HEK293 (cell line): ENCODE measurements at regions not wholly inside any gene's neighbourhood (a gene's known extent, or its start where the extent isn't known, plus 50 kb on each side); places are given as distances from the start of the nearest gene placed in this dataset.

Source experiments
- CTCF ChIA-PET: fragments of 350-600 bp; formaldehyde crosslinking; extraction: SDS; loops from one replicate; lab custom pipeline; 2021; ENCODE audit warnings: antibody characterized with exemption; lab: Yijun Ruan, JAX
- POLR2A ChIA-PET: fragments of 300-600 bp; formaldehyde crosslinking; extraction: SDS; loops from one replicate; lab custom pipeline; 2020; ENCODE audit warnings: antibody characterized with exemption, inconsistent platforms; lab: Yijun Ruan, JAX
- H3K27ac ChIP-seq: fragments of 200-500 bp; sonication (Bioruptor generic); 2 replicates; pipeline ENCODE4 v1.5.1; 2014; ENCODE audit warnings: low read depth, low read length, control low read depth, inconsistent platforms; ENCODE audit errors: extremely low read depth
- H3K36me3 ChIP-seq, 2 experiments: fragments of 200-500 bp in 1 of 2; sonication (Bioruptor generic) in 1 of 2; 1 replicate in 1 of 2; 2 replicates in 1 of 2; pipeline ENCODE4 v1.5.1; 2014 to 2017; ENCODE audit warnings: inconsistent platforms in 2 of 2, low read length in 2 of 2; ENCODE audit not compliant: control insufficient read depth in 2 of 2, insufficient read depth in 1 of 2
- H3K4me1 ChIP-seq: fragments of 200-500 bp; sonication (Bioruptor generic); 2 replicates; pipeline ENCODE4 v1.5.1; 2014; ENCODE audit warnings: mild to moderate bottlenecking, low read length, inconsistent platforms; ENCODE audit not compliant: control insufficient read depth, insufficient read depth
- H3K4me3 ChIP-seq: 2 replicates; pipeline ENCODE4 v1.5.1; 2011; ENCODE audit warnings: low read depth, mild to moderate bottlenecking, control low read depth, low read length, moderate library complexity
- H3K9me3 ChIP-seq: fragments of 200-500 bp; sonication (Bioruptor generic); 2 replicates; pipeline ENCODE4 v1.5.1; 2014; ENCODE audit warnings: low read depth, low read length, inconsistent platforms; ENCODE audit not compliant: control insufficient read depth, insufficient read depth
- BCL6B ChIP-seq: fragments of 450-650 bp; formaldehyde crosslinking; IDR thresholded peaks from 2 replicates; pipeline ENCODE4 v1.5.1; 2017; ENCODE audit warnings: missing biosample characterization, missing genetic modification characterization
- GLI2 ChIP-seq: fragments of 450-650 bp; formaldehyde crosslinking; IDR thresholded peaks from 2 replicates; pipeline ENCODE4; 2017; ENCODE audit warnings: missing biosample characterization, missing genetic modification characterization, low read depth, borderline replicate concordance
- PBX3 ChIP-seq: sonication (generic); formaldehyde crosslinking; IDR thresholded peaks from 2 replicates; pipeline ENCODE4 v1.8.1; 2022; ENCODE audit warnings: mild to moderate bottlenecking, moderate library complexity, missing genetic modification reagents
- PRDM1 ChIP-seq: fragments of 450-650 bp; formaldehyde crosslinking; IDR thresholded peaks from 2 replicates; pipeline ENCODE4; 2016; ENCODE audit warnings: missing biosample characterization, missing genetic modification characterization
- SCRT1 ChIP-seq: fragments of 450-650 bp; formaldehyde crosslinking; IDR thresholded peaks from 2 replicates; pipeline ENCODE4 v1.5.1; 2016; ENCODE audit warnings: missing biosample characterization, missing genetic modification characterization, borderline replicate concordance
- WT1 ChIP-seq: fragments of 450-650 bp; formaldehyde crosslinking; IDR thresholded peaks from 2 replicates; pipeline ENCODE4 v1.5.1; 2016; ENCODE audit warnings: missing biosample characterization, missing genetic modification characterization
- ZBTB7A ChIP-seq: fragments of 450-650 bp; formaldehyde crosslinking; IDR thresholded peaks from 2 replicates; pipeline ENCODE4 v1.5.1; 2016; ENCODE audit warnings: low read depth, missing biosample characterization, missing genetic modification characterization
- ZNF10 ChIP-seq: fragments of 450-650 bp; formaldehyde crosslinking; IDR thresholded peaks from 2 replicates; pipeline ENCODE4 v1.5.1; 2017; ENCODE audit warnings: missing biosample characterization, missing genetic modification characterization
- ZNF155 ChIP-seq: fragments of 450-650 bp; formaldehyde crosslinking; IDR thresholded peaks from 2 replicates; pipeline ENCODE4 v1.5.1; 2016; ENCODE audit warnings: missing biosample characterization, missing genetic modification characterization
- ZNF175 ChIP-seq: fragments of 450-650 bp; formaldehyde crosslinking; IDR thresholded peaks from 2 replicates; pipeline ENCODE4 v1.5.1; 2016; ENCODE audit warnings: missing biosample characterization, missing genetic modification characterization
- ZNF202 ChIP-seq: fragments of 450-650 bp; formaldehyde crosslinking; IDR thresholded peaks from 2 replicates; pipeline ENCODE4 v1.5.1; 2016; ENCODE audit warnings: missing biosample characterization, missing genetic modification characterization, borderline replicate concordance
- ZNF214 ChIP-seq: fragments of 450-650 bp; formaldehyde crosslinking; IDR thresholded peaks from 2 replicates; pipeline ENCODE4 v1.5.1; 2017; ENCODE audit warnings: missing biosample characterization, mild to moderate bottlenecking, missing genetic modification characterization, borderline replicate concordance
- ZNF280C ChIP-seq: fragments of 450-650 bp; formaldehyde crosslinking; IDR thresholded peaks from 2 replicates; pipeline ENCODE4 v1.5.1; 2016; ENCODE audit warnings: missing biosample characterization, missing genetic modification characterization
- ZNF354C ChIP-seq: fragments of 450-650 bp; formaldehyde crosslinking; IDR thresholded peaks from 2 replicates; pipeline ENCODE4 v1.5.1; 2016; ENCODE audit warnings: missing biosample characterization, missing genetic modification characterization, low read depth, borderline replicate concordance
- ZNF555 ChIP-seq: fragments of 450-650 bp; formaldehyde crosslinking; conservative IDR thresholded peaks from 2 replicates; pipeline ENCODE4 v1.5.1; 2017; ENCODE audit warnings: missing biosample characterization, mild to moderate bottlenecking, missing genetic modification characterization, inconsistent platforms
- ZNF585B ChIP-seq: fragments of 450-650 bp; formaldehyde crosslinking; IDR thresholded peaks from 2 replicates; pipeline ENCODE4 v1.5.1; 2016; ENCODE audit warnings: missing biosample characterization, missing genetic modification characterization
- TF ChIP-seq, protein P1 (sequence below): fragments of 450-650 bp; IDR thresholded peaks from 2 replicates; pipeline ENCODE4 v1.5.1; 2018; ENCODE audit warnings: missing biosample characterization, missing genetic modification characterization
- TF ChIP-seq, protein P2 (sequence below): fragments of 450-650 bp; formaldehyde crosslinking; IDR thresholded peaks from 2 replicates; pipeline ENCODE4 v1.5.1; 2017; ENCODE audit warnings: missing biosample characterization, missing genetic modification characterization
- TF ChIP-seq, protein P3 (sequence below): fragments of 450-650 bp; formaldehyde crosslinking; IDR thresholded peaks from 2 replicates; pipeline ENCODE4 v1.5.1; 2016; ENCODE audit warnings: missing biosample characterization, missing genetic modification characterization

DNA sequence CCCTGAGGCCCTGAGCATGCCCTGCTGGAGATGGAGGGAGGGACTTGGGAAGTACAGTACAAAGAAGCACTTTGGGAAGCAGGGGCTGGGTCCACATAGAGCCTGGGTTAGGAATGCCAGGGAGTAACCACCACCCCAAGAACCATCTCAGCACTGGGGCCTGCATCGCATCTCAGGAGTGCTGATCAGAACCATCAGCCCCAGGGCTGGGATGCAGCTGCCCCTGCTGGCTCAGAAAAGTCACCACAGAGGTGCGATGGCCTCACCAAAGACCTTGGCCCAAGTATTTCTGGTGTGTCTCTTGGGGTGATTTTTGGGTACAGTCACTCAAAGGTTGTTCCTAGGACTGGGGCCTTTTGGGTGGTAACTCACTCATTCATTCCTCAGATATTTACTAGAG is 236.8 kb upstream of the MVB12B start:
- no peak overlapping the region for H3K27ac ChIP-seq
- no peaks in the 10 kb centered on the region for H3K36me3 ChIP-seq
- H3K4me1 ChIP-seq: no peaks in the 10 kb centered on the region
- TF ChIP-seq ZBTB7A (no peak), ZNF175 (no peak), SCRT1 (tag by site-specific recombination) (no peak), GLI2 (tag by site-specific recombination) (no peak), PBX3 (CRISPR knock-in tag) (no peak), ZNF555 (tag by site-specific recombination) (no peak), ZNF202 (no peak), ZNF10 (tag by site-specific recombination) (no peak), PRDM1 (tag by site-specific recombination) (no peak), WT1 (tag by site-specific recombination) (no peak), BCL6B (tag by site-specific recombination) (no peak), ZNF585B (no peak), ZNF214 (tag by site-specific recombination) (no peak), ZNF155 (tag by site-specific recombination) (no peak), ZNF354C (tag by site-specific recombination) (no peak), ZNF280C (tag by site-specific recombination) (no peak)
- TF ChIP-seq, protein P1, sequence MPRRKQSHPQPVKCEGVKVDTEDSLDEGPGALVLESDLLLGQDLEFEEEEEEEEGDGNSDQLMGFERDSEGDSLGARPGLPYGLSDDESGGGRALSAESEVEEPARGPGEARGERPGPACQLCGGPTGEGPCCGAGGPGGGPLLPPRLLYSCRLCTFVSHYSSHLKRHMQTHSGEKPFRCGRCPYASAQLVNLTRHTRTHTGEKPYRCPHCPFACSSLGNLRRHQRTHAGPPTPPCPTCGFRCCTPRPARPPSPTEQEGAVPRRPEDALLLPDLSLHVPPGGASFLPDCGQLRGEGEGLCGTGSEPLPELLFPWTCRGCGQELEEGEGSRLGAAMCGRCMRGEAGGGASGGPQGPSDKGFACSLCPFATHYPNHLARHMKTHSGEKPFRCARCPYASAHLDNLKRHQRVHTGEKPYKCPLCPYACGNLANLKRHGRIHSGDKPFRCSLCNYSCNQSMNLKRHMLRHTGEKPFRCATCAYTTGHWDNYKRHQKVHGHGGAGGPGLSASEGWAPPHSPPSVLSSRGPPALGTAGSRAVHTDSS (tag by site-specific recombination): no peak
- TF ChIP-seq, protein P2, sequence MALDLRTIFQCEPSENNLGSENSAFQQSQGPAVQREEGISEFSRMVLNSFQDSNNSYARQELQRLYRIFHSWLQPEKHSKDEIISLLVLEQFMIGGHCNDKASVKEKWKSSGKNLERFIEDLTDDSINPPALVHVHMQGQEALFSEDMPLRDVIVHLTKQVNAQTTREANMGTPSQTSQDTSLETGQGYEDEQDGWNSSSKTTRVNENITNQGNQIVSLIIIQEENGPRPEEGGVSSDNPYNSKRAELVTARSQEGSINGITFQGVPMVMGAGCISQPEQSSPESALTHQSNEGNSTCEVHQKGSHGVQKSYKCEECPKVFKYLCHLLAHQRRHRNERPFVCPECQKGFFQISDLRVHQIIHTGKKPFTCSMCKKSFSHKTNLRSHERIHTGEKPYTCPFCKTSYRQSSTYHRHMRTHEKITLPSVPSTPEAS: no peak
- TF ChIP-seq, protein P3, sequence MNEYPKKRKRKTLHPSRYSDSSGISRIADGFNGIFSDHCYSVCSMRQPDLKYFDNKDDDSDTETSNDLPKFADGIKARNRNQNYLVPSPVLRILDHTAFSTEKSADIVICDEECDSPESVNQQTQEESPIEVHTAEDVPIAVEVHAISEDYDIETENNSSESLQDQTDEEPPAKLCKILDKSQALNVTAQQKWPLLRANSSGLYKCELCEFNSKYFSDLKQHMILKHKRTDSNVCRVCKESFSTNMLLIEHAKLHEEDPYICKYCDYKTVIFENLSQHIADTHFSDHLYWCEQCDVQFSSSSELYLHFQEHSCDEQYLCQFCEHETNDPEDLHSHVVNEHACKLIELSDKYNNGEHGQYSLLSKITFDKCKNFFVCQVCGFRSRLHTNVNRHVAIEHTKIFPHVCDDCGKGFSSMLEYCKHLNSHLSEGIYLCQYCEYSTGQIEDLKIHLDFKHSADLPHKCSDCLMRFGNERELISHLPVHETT (tag by site-specific recombination): no peak
- ChIA-PET CTCF (no interaction called here), POLR2A (no interaction called here)
- H3K4me3 ChIP-seq: no peak overlapping the region
- H3K9me3 ChIP-seq: no peaks in the 10 kb centered on the region
